Umbilical cord (tissue), 1 donor: ENCODE measurements at regions not wholly inside any gene's neighbourhood (a gene's known extent, or its start where the extent isn't known, plus 50 kb on each side); places are given as distances from the start of the nearest gene placed in this dataset.

Experiments used
- DNase-seq: peaks from one replicate; pipeline ENCODE4 v3.0.0-alpha.2; 2015; ENCODE audit warnings: low spot score

DNA sequence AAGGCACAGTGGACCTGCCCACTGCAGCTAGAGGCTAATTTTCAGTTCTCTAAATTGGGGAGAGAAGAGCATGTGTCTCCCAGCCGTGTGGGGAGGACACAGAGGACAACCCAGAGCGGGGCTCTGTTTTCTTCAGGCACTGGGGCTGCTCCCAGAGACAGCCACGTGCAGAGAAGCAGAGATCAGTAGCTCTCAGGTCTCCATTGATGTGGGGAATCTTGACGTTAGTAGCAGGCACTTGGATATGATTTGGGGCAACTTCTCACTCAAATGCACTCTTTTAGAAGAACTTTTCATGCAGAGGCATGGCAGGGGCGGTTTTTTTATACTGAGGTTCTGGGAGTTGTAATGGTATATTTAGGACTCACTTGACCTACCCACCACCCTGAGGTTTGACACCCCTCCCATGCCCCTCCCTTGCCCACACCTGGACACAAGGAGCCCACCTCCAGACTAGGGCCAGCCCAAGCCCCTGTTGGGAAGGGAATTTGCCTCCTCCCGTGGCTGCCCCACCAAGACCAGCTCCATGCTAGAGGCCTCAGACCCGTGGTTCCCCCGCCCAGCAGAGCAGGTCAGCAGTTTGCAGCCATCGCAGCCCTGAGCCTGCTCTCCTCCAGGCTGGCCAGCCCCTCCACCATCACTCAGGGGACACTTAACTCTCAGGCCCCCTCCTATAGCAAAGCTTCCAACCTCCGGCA lies 94.2 kb upstream of the RTL6 start:
- DNase-seq: no peak

DNA sequence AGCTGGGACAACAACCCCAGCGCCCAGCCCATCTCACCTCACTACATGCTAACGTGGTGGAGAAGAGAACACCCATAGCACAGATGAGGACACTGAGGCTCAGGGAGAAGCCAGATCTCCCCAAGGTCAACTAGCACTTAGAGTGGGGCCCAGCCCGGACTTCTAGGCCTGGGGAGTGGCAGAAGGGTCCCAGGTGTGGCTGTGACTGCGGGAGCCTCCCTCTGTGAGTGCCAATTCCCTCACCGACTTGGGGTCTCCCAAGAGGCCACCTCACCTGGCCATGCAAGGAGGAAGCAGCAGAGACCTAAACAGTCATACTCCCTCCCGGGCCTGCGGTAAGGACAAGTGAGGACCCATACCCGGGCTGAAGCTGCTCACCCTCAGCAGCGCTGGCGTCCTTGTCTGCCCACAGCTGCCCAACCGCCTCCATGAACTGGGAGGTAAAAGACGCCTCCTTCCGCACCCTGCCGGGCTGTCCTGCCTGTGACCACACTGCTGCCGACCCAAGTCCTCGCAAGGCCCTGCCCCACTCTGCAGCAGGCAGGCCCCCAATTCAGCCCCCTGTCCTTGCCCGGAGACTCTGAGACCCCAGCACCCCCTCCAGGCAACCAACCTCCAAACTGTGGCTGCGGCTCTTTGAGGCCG lies 93.2 kb upstream of the RTL6 start:
- no peak for DNase-seq

- DNase-seq: no peak
Observed at GRCh38 chr22:44590291-44590690, 92.3 kb upstream of the RTL6 start.

GRCh38 chr22:44589831-44590230 lies 91.8 kb upstream of the RTL6 start:
- DNase-seq: no peak

- no peak for DNase-seq
Observed at GRCh38 chr22:44588348-44588747, 90.3 kb upstream of the RTL6 start.

GRCh38 chr22:44587737-44588310 lies 89.8 kb upstream of the RTL6 start:
- no peak for DNase-seq

- no peak for DNase-seq
Observed at GRCh38 chr22:44586999-44587736, 89.1 kb upstream of the RTL6 start.

DNA sequence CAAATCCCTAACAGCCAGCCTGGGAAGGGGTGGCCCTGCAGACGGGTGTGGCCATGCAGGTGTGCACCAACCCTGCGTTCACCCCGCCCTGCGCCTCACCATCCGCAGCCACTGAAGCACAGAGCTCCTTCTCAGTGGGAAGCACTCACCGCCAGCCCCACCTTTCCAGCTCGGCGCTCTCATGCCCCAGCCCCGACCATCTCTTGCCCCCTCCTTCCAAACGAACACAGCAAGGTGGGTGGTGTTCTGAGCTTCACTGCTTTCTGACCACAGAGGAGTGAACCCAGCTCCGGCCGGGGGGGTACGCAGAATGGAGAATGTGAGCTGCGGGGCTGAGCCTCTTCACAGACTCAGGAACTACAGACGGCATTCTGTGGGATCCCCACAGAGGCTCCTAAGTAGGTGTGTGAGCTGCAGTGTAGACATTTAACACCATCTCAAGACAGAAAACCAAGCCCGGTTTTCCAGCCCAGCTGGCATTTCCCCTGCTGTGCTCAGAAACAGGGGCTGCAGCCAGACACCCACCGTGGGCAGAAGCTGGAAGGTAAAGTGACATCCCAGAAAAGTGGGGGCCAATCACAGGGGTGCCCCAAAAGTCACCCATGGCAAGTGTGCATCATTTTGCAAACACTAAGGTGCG lies 88.4 kb upstream of the RTL6 start:
- DNase-seq: no peak

DNA sequence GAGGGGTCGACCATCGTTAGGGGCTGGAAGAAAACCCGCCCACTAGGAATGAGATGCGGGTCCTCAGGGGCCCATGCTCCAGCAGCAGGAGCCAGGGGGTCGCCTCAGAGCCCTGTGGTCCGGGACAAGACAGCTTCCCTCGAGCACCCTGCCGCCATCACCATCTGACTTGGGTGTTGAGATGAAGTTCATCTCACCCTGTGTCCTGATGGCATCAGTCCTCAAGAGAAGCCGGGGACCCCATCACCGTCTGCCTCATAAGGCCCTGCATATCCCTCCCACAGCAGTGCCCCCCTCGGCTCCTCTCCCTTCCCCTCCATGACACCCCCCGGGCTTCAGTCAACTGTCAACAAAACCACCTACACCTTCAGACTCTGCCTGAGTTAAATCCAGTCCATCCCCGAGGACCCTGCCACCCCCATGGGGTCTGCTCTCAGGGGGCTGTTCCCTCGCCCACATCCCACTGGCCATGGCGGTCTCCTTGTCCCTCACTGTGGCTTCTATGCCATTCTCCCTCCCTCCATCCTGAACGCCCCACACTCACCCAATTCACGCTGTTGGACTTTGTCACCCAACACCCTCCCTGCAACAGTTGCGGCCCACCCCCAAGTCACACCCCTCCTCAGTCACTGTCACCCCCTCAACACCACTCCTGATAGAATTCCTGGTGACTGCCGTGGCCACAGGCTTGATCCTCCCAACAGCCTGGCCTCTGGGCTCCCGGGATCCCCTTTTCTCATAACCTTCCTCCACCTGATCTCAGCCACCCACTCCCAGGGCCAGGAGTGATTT lies 87.7 kb upstream of the RTL6 start:
- no peak for DNase-seq

- no peak for DNase-seq
Observed at GRCh38 chr22:44584256-44584902, 86.3 kb upstream of the RTL6 start.

DNA sequence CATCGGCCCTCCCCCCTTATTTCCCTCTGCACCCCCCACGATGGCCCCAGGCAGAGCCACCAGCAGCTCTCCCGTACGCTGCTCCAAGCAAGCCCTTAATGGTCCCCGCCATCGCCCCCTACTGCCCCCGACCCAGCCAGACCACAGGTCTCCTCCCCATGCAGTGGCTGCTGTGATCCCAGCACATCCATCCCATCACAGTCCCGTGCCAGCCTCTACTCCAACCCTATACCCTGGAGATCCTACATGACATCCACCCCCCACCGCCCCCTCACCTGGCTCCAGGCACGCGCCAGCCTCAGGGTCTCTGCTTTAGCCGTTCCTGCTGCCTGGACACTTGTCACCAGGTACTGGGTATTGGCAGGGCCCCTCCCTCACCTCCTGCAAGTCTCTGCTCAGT lies 85.8 kb upstream of the RTL6 start:
- DNase-seq: no peak

DNA sequence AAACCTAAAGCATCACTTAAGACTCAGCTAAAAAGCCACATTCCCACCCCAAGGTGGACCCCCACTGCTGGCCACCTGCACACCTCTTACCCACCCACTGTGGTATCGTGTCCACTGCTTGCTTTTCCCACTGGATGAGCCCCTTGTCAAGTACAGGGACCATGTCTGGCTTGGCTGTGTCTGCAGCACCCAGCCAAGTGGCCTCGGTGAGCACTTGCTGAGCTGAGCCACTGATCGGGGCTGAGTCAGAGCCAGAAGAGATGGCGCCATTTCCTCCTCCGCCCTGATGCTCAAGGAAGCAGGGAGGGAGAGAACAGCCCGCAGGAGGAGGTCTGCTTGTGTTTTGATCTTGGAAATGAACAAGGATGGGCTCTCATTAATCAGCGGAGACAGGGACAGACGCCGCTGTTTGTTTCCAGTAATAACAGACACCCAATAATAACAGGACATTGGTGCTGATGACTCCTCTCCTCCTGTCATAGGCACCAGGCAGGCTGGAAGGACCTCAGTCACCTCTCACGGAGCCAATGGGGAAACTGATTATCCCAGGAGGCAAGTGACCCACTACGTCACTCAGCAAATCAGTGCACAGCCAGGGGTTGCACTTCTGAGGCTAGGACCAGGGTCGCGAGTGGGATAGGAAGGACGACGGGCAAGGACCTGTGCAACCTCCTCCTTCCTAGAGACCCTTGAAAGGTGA lies 85.2 kb upstream of the RTL6 start:
- no peak for DNase-seq

- DNase-seq: no peak
Observed at GRCh38 chr22:44582016-44582415, 84.0 kb upstream of the RTL6 start.

- no peak for DNase-seq
Observed at GRCh38 chr22:44581096-44581435, 83.0 kb upstream of the RTL6 start.

- no peak for DNase-seq
Observed at GRCh38 chr22:44580176-44581095, 82.4 kb upstream of the RTL6 start.

GRCh38 chr22:44578516-44579230 lies 80.6 kb upstream of the RTL6 start:
- DNase-seq: no peak

DNA sequence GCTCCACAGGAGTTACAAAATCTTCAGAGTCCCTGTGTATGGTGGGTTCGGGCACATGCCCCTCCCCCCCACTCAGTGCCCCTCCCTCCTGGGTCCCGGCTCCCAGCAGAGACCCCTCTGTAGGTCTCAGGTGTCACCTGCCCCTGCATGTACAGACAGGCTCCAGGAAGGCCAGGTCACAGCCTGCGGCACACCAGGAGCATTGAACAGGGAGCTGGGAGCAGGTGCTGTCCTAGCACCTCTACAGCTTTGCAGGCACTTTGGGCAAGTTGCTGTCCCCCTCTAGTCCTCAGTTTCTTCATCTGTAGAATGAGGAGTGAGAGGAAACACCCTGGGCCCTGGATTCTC lies 80.1 kb upstream of the RTL6 start:
- no peak for DNase-seq

DNA sequence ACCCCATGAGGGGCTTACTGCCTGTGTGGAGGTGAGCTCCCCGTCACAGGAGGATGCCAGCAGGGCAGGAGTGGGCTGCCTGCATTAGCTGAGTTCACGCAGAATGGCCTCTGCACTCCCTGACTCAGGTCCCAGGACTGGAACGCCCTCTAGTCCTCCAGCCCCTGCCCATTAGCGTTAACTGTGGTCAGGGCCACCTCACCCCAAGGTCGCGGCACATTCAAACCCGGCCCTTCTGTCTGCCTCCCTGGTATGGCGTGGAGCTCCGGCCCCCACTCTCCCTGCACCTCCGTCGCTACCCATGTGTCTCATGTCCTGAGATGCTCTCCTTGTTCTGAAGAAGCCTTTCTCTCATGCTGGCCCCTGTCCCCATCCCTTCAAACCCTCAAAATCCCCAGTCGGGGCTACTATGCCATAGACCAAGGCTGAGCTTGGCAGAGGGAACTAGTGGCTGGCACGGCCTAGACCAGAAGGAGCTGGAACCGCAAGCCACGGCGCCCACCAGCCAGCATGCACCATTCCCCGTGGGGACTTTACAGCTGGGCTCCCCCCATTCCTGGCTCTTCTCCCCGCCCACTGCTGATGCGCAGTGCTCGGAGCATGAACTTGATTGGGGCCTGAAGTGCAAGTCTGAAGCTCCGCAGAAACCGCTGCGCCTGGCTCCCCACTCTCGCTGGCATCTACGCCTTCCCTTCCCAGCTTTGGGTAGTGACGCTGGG lies 79.5 kb upstream of the RTL6 start:
- DNase-seq: no peak
